GM12864 (cell line): ENCODE measurements at regions not wholly inside any gene's neighbourhood (a gene's known extent, or its start where the extent isn't known, plus 50 kb on each side); places are given as distances from the start of the nearest gene placed in this dataset.

Experiments
- DNase-seq: peaks from one replicate; pipeline ENCODE4 v3.0.0-alpha.2; 2011; ENCODE audit warnings: low read depth
- H3K4me3 ChIP-seq: 2 replicates; pipeline ENCODE4 v1.5.1; 2011; ENCODE audit warnings: mild to moderate bottlenecking, low read depth, low read length, control low read depth
- TF ChIP-seq, protein P1 (sequence below): IDR thresholded peaks from 2 replicates; pipeline ENCODE4 v1.5.1; 2011; ENCODE audit warnings: low read depth, mild to moderate bottlenecking, moderate library complexity, low read length, control low read depth, inconsistent platforms; ENCODE audit errors: missing control alignments

DNA sequence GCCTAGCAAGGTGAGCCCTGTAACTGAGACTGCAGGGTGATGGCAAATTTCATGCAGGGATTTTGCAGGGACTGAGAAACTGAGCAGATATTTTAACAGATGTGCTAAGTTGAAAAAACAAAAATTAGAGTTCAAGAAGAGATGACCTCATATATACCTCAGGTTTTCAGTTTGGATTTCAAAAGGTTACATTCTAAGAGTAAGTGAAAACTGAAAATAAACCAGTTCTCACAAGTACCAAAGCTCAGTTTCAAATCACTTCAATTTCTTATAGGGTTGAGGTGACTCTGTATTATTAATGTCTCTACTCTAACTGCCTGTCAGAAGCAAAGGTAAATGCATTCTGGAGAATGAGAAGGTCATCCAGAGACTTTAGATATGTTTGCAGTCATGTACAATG is 237.4 kb upstream of the VRK2 start:
- no peak overlapping the region for H3K4me3 ChIP-seq
- no peak for DNase-seq
- TF ChIP-seq, protein P1, sequence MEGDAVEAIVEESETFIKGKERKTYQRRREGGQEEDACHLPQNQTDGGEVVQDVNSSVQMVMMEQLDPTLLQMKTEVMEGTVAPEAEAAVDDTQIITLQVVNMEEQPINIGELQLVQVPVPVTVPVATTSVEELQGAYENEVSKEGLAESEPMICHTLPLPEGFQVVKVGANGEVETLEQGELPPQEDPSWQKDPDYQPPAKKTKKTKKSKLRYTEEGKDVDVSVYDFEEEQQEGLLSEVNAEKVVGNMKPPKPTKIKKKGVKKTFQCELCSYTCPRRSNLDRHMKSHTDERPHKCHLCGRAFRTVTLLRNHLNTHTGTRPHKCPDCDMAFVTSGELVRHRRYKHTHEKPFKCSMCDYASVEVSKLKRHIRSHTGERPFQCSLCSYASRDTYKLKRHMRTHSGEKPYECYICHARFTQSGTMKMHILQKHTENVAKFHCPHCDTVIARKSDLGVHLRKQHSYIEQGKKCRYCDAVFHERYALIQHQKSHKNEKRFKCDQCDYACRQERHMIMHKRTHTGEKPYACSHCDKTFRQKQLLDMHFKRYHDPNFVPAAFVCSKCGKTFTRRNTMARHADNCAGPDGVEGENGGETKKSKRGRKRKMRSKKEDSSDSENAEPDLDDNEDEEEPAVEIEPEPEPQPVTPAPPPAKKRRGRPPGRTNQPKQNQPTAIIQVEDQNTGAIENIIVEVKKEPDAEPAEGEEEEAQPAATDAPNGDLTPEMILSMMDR: no peak

DNA sequence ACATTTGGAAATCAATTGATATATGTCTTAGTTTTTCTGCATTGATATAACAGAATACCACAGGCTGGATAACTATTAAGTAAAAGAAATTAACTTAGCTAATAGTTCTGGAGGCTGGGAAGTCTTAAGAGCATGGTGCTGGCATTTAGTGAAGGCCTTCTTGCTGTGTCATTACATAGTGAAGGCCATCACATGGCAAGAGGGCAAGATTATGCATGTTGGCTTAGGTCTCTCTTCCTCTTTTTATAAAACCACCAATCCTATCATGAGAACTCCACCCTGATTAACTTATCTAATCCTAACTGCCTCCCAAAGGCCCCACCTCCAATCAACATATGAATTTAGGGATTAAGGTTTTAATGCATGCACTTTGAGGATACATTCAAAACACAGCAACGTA is 225.5 kb upstream of the VRK2 start:
- H3K4me3 ChIP-seq: no peak overlapping the region
- TF ChIP-seq, protein P1: no peak
- DNase-seq: no peak

DNA sequence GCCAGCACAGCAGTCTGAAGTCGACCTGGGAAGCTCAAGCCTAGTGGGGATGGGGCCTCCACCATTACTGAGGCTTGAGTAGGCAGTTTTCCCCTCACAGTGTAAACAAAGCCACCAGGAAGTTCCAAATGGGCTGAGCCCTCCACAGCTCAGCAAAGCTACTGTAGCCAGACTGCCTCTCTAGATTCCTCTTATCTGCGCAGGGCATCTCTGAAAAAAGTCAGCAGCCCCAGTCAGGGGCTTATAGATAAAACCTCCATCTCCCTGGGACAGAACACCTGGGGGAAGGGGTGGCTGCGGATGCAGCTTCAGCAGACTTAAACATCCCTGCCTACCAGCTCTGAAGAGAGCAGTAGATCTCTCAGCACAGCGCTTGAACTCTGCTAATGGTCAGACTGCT is 218.4 kb upstream of the VRK2 start:
- no peak for DNase-seq
- TF ChIP-seq, protein P1: no peak

DNA sequence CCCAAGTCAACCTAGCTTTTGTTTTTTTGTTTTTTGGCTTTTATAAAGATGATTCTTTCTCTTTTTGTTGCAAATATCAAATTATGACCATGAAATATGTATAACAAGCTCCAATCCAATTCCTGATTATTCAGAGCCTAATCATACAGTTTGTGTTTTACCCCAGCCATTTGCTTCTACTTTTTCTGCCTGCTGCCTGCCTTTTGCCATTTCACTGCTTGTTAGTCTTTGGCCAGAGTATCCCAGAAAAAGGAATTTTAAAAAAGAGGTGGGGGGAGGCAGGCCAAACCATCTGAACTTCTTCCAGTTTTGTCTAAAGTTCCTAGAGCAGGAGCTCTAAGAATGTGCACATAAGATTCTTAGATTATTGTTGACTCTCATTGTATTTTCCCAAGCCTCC is 211.9 kb upstream of the VRK2 start:
- TF ChIP-seq, protein P1: no peak
- no peak for DNase-seq
- no peak overlapping the region for H3K4me3 ChIP-seq

More for the DNA sequence above, 218.4 kb upstream of the VRK2 start:
- H3K4me3 ChIP-seq: no peak overlapping the region

DNA sequence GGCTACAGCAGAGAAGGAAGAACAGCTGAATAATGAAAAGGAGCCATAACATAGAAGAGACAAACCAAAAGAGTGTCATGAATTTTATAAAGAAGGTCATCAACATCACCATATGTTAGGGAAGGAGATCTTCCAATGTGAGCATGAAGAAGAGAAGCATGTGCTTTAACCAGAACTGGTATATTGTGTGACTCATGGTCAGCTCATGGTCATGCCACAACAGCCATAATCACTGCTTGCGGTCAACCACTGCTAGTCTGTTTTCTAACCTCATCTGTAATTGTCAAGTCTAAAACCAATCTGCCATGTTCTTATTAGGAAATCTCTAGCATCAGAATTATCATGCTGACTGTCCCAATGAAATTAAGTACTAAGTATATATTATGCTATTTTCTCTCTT is 204.1 kb upstream of the VRK2 start:
- no peak for DNase-seq
- H3K4me3 ChIP-seq: no peak overlapping the region
- TF ChIP-seq, protein P1: no peak

DNA sequence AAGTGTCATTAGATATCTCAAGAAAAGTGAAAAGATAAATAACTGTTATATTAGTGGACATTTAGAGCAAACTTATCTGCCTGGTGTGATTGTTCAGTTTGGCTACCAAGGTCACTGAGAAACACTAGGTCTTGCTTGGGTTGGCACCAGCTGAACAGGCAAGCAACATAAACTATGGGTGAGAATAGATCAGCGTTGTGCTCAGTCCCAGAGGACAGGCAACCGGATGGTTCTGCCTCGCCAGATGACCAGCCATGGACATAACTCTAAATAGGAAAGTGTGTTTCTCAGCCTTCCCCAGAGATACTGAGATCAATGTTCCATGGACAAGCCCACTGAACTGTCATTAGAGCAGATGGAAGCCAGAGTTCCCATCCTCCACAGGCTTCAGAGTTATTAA is 203.4 kb upstream of the VRK2 start:
- DNase-seq: no peak
- TF ChIP-seq, protein P1: no peak
- no peak overlapping the region for H3K4me3 ChIP-seq

DNA sequence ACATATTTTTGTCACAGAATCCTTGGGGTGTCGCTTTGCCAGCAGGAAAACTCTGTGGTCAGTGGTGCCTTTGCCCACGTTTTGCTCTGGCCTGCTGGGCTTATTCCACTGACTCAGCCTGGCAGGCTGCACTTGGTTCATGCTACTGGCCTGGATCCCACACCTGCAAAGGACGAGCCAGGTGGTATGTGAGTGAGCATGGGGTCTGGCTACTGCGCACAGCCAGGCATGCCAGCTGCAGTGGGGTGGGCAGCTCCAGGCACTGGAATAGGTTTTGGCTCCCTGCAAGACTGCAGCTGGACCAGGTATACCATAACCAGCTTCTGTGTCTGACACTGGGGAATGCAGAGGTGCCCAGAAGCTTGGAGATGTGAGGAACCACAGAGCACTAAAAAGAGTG is 197.9 kb upstream of the VRK2 start:
- TF ChIP-seq, protein P1: no peak
- H3K4me3 ChIP-seq: no peak overlapping the region
- no peak for DNase-seq
